LNCAP (cell line): ENCODE measurements at regions not wholly inside any gene's neighbourhood (a gene's known extent, or its start where the extent isn't known, plus 50 kb on each side); places are given as distances from the start of the nearest gene placed in this dataset.
A peak's percentile ranks its signal among the peaks of the same experiment; 100 is the strongest.

Experiments used
- TF ChIP-seq, protein P1 (sequence below): fragments of 450-650 bp; IDR thresholded peaks from 2 replicates; pipeline ENCODE4 v1.5.1; 2017; ENCODE audit warnings: mild to moderate bottlenecking

DNA sequence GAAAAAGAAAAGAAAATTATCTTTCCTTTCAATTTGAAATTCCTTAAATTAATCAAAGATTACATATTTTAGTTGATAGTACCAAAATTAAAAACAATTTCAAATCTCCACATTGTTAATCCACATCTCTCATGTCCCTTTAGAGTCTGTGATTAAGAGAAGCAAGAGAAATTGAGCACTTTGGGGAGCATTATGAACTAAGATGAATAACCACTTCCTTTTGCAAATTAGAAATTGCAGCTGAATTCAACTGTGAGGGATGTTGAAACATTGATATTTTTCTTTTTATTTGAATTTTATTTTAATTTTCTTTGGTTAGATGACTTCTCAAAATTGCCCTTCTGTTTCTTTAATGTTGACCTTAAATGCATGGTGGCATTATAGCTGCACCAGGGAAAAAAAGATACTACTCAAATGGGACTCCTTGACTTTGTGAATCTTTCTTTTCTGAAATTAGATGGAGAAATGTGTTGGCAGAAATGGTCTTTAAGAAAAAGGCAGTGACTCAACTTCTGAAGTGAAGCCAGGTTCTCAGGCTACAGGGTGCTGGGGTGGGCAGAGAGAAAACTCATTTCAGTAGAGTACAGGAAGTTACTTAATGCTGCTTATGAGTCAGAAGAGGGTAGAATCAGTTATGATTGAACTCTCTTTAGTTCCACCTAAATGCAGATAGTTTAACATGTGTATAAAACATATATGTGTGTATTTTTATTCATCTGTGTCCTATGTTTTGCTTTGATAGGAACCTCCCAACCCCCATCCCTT, 92.0 kb upstream of the TNIP3 start:
- TF ChIP-seq, protein P1, sequence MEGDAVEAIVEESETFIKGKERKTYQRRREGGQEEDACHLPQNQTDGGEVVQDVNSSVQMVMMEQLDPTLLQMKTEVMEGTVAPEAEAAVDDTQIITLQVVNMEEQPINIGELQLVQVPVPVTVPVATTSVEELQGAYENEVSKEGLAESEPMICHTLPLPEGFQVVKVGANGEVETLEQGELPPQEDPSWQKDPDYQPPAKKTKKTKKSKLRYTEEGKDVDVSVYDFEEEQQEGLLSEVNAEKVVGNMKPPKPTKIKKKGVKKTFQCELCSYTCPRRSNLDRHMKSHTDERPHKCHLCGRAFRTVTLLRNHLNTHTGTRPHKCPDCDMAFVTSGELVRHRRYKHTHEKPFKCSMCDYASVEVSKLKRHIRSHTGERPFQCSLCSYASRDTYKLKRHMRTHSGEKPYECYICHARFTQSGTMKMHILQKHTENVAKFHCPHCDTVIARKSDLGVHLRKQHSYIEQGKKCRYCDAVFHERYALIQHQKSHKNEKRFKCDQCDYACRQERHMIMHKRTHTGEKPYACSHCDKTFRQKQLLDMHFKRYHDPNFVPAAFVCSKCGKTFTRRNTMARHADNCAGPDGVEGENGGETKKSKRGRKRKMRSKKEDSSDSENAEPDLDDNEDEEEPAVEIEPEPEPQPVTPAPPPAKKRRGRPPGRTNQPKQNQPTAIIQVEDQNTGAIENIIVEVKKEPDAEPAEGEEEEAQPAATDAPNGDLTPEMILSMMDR, result no peak

DNA sequence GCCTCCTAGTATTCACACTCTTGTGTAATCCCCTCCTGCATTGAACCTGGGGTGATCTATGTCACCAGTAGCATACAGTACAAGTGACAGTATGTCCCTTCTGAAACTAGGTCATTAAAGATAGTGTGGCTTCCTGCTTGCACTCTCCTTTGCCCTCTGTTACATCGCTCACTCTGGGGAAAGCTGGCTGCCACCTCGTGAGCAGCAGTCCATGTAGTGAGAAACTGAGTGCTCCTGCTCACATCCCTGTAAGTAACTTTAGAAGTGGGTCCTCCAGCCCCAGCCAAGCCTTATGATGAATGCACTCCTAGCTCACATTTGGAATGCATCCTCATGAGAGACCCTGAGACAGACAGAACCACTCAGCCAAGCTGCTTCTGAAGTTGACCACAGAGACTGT, 89.8 kb upstream of the TNIP3 start:
- TF ChIP-seq, protein P1, result no peak

DNA sequence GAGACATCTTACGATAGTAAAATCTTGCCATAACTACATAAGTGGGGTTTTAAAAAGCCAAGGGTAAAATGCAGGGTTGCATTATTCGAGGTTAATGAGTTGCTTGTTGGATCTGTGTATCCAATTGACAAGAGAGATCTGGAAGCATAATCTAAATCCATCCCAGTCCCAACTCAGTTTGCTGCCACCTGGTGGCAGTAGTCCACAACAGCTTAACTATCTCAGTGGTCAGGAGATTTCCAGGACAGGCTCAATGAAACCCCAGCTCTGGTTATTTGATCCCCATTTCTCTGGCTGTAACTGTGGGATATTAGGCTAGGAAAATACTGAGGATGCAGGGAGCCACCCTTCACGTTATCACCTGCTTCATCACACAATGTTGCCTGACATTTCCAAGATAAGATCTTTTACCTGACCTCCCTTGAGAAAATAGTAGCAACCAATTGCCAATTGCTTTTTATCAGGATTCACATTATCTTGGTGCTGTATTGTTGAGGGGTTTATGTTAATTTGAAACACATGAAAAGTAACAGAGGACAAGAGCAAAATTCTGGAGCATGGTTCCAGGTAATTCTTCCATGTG, 88.2 kb upstream of the TNIP3 start:
- TF ChIP-seq, protein P1, result peak; percentile 70

DNA sequence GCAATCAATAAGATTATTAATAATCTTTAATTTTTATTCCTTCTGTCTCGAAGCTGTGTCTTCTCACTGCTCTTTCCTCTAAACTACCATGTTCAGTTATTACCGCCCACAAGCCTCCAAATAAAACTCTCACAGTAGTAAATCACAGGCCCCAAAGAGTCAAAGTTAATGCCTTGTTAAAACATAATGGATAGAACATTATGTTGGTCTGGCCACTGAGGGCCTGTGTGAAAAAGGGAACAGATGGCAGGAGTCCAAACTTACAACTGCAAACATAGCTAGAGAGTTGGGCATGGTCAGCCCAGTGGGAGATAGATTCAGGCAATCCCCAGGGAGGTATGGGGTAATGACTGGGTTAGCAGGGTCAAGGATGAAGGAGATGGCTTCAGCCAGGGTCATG, 84.6 kb upstream of the TNIP3 start:
- TF ChIP-seq, protein P1, result no peak

DNA sequence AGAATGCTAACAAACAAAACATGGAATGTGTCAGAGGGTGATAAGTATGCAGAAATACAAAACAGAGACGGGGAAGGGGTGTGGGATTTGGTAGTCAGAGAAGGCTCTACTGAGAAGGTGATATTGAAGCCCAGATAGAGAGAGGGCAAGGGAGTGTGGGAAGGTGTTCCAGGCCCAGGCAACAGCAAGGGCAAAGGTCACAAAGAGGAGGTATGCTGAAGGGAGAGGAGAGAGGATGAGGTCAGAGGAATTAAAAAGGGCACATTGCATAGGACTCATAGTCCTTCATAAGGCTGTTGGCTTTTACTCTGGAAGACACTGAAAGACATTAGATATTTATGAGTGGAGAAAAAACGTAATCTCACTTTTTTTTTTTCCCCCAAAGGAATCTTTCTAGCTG, 82.6 kb upstream of the TNIP3 start:
- TF ChIP-seq, protein P1, result no peak

DNA sequence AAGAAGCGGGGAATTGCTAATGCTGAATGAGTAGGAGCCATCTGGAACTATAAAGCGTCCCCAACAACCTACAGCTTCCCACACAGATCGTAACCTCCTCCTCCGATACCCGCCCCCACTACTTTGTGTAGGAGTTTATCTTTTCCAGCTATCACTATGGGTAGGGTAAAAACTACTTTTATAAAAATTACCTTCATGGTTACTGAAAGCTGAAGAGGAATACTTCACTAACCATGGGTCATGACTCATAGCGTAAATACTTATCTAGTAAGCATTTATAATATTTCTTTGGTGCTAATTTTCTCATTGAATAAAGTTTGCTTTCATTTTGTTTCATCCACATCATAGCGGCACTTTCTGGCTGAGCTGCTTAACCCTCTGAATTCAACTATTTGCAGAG, 79.4 kb upstream of the TNIP3 start:
- TF ChIP-seq, protein P1, result no peak

DNA sequence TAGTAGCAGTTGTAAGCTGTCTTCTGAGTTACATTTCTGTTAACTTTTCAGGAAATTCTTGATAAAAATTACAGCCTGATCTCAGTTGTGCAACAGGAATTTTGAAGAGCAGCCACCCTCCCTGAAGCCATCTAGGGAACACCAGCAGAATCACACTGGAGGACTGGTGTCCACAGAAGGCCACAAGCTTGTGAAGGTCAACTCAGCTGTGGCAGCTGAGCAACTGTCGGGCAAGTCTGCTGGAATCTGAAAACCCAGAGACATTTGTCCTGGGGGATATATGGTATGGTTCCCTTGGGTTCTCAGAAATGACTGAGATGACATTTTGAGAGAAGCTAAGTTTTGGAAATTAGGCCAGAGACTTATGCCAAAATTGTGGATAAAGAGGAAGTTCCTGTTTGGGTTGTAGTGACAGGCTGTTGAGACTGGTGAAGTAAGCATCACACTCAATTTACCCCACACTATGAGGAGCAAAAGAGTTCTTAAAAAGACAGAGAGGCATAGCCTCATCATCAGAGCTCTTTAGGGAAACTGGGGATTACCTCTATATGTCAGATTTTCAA, 78.1 kb upstream of the TNIP3 start:
- TF ChIP-seq, protein P1, result no peak
